B cell (primary cell): ENCODE measurements at regions not wholly inside any gene's neighbourhood (a gene's known extent, or its start where the extent isn't known, plus 50 kb on each side); places are given as distances from the start of the nearest gene placed in this dataset.

ENCODE experiments used
- ATAC-seq: fragments of 200-7000 bp; cut with Tn5 transposase; one replicate; pipeline ENCODE4 v1.10.0; 2021; ENCODE audit warnings: low read depth, mild to moderate bottlenecking, moderate number of reproducible peaks, moderate library complexity
- CTCF ChIA-PET: fragments of 350-600 bp; sonication (Branson Sonifier 250); formaldehyde crosslinking; loops from one replicate; lab custom pipeline; 2021; ENCODE audit warnings: antibody characterized with exemption, inconsistent platforms; lab: Charles Lee
- POLR2A ChIA-PET: fragments of 350-600 bp; sonication (Branson Sonifier 250); formaldehyde crosslinking; loops from one replicate; lab custom pipeline; 2021; ENCODE audit warnings: antibody characterized with exemption; lab: Charles Lee
- DNase-seq: peaks from one replicate; pipeline ENCODE4 v3.0.0; 2013
- H2AFZ ChIP-seq: 2 replicates; pipeline ENCODE4 v1.6.1; 2012; ENCODE audit warnings: mild to moderate bottlenecking, low read depth, low read length; ENCODE audit not compliant: insufficient read depth, poor library complexity, severe bottlenecking
- H3K27ac ChIP-seq, 2 donors: 1 replicate in 1 of 2; 2 replicates in 1 of 2; pipeline ENCODE4 v1.5.1; 2012 to 2013; ENCODE audit warnings: low read length in 2 of 2, mild to moderate bottlenecking in 2 of 2, moderate library complexity in 1 of 2
- H3K27me3 ChIP-seq, 4 experiments: fragments of 200-600 bp in 1 of 4; sonication (generic) in 1 of 4; replicated peaks in 1 of 4; 1 replicate in 2 of 4; 2 replicates in 2 of 4; pipeline versions ENCODE4 v1.6.1 to v1.7.0; 2013 to 2016; ENCODE audit warnings: low read length in 3 of 4, mild to moderate bottlenecking in 2 of 4, mixed read lengths in 1 of 4, moderate library complexity in 1 of 4; ENCODE audit not compliant: insufficient read depth in 4 of 4, control insufficient read depth in 3 of 4; ENCODE audit errors: control extremely low read depth in 1 of 4
- H3K36me3 ChIP-seq, 2 experiments: replicated peaks in 1 of 2; 1 replicate in 1 of 2; 2 replicates in 1 of 2; pipeline versions ENCODE4 v1.6.1 to v1.7.1; 2013; ENCODE audit warnings: low read length in 1 of 2; ENCODE audit not compliant: insufficient read depth in 2 of 2, control insufficient read depth in 1 of 2; ENCODE audit errors: control extremely low read depth in 1 of 2, extremely low read depth in 1 of 2
- H3K4me1 ChIP-seq, 2 donors: fragments of 200-600 bp in 1 of 2; sonication (generic) in 1 of 2; 1 replicate in 1 of 2; 2 replicates in 1 of 2; pipeline versions ENCODE4 v1.5.1 to v1.6.1; 2013 to 2017; ENCODE audit warnings: low read length in 2 of 2; ENCODE audit not compliant: control insufficient read depth in 2 of 2, insufficient read depth in 2 of 2
- H3K4me2 ChIP-seq: replicated peaks from 2 replicates; pipeline ENCODE3; 2012; ENCODE audit warnings: mild to moderate bottlenecking, low read depth, low read length; ENCODE audit not compliant: poor library complexity, severe bottlenecking
- H3K4me3 ChIP-seq, 5 experiments: fragments of 200-600 bp in 1 of 5; sonication (generic) in 1 of 5; 1 replicate in 3 of 5; 2 replicates in 2 of 5; pipeline versions ENCODE4 v1.5.1 to v1.7.0; 2011 to 2016; ENCODE audit warnings: low read length in 4 of 5, mild to moderate bottlenecking in 4 of 5, low read depth in 2 of 5, control low read depth in 1 of 5, moderate library complexity in 1 of 5; ENCODE audit not compliant: insufficient read depth in 1 of 5; ENCODE audit errors: control extremely low read depth in 1 of 5, extremely low read depth in 1 of 5
- H3K79me2 ChIP-seq: fragments of 200-600 bp; sonication (generic); one replicate; pipeline ENCODE4 v1.6.0; 2016; ENCODE audit warnings: low read length; ENCODE audit not compliant: control insufficient read depth, insufficient read depth
- H3K9ac ChIP-seq: fragments of 200-600 bp; sonication (generic); 2 replicates; pipeline ENCODE4 v1.6.1; 2017; ENCODE audit warnings: mild to moderate bottlenecking, low read length, moderate library complexity
- H3K9me3 ChIP-seq, 3 donors: one replicate each; pipeline versions ENCODE4 v1.6.1 to v1.7.1; 2013; ENCODE audit warnings: low read length in 2 of 3; ENCODE audit not compliant: control insufficient read depth in 2 of 3, insufficient read depth in 1 of 3; ENCODE audit errors: control extremely low read depth in 1 of 3
- H4K20me1 ChIP-seq: 2 replicates; pipeline ENCODE4 v1.6.0; 2012; ENCODE audit warnings: mild to moderate bottlenecking, low read length; ENCODE audit not compliant: insufficient read depth, control insufficient read depth, poor library complexity, severe bottlenecking
- H3K27ac Mint-ChIP-seq: one replicate; pipeline ENCODE4 v1.8.0; 2021; ENCODE audit warnings: mixed read lengths
- H3K27me3 Mint-ChIP-seq: one replicate; pipeline ENCODE4 v1.8.0; 2021; ENCODE audit warnings: mixed read lengths
- H3K4me1 Mint-ChIP-seq: one replicate; pipeline ENCODE4 v1.8.0; 2021; ENCODE audit warnings: mixed read lengths
- H3K4me3 Mint-ChIP-seq: one replicate; pipeline ENCODE4 v1.8.0; 2021; ENCODE audit warnings: mixed read lengths
- H3K9me3 Mint-ChIP-seq: one replicate; pipeline ENCODE4 v1.8.0; 2022; ENCODE audit warnings: mixed read lengths; ENCODE audit not compliant: insufficient read depth
- EZH2 ChIP-seq: IDR thresholded peaks from 2 replicates; pipeline ENCODE4 v1.6.1; 2012; ENCODE audit warnings: borderline replicate concordance, low read depth, mild to moderate bottlenecking, moderate library complexity, low read length; ENCODE audit not compliant: insufficient read depth, poor library complexity, severe bottlenecking
- WGBS: methylation state at CpG from one replicate; pipeline ENCODE4 v1.1.5; 2013; ENCODE audit warnings: missing lambda C conversion rate; ENCODE audit not compliant: insufficient coverage; 5-methylcytosine and 5-hydroxymethylcytosine counted together
- intact Hi-C: fragments of 100-400 bp; cut with micrococcal nuclease; formaldehyde crosslinking; loops from one replicate; pipeline ENCODE4 v1.10.0; 2022
- TF ChIP-seq, protein P1 (sequence below): fragments of 200-600 bp; IDR thresholded peaks from one replicate; pipeline ENCODE4 v1.8.0; 2022; ENCODE audit warnings: antibody characterized with exemption, mild to moderate bottlenecking

DNA sequence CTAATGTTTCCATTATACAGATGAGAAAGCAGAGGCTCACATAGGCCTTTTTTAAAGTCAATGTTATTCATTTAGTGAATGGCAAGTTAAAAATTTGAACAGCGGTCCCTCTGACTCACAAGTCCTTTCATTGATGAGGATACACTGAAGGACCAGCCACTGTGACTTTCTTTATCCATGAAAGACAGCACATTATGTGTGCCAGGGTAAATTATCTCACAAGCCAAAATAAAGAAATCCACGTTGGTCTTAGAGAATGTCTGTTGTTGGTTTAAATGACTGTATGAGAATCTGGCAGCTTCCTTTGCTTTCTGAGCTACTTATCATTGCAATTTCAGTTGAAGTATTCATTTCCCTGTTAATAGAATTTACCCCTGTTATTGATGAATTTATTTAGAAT lies 485.1 kb downstream of the TBL1XR1 start:
- H3K4me1 ChIP-seq: no peaks in the 10 kb centered on the region
- no peak overlapping the region for H3K27ac Mint-ChIP-seq
- ChIA-PET POLR2A (no interaction called here), CTCF (no interaction called here)
- no peaks in the 10 kb centered on the region for H3K79me2 ChIP-seq
- H3K4me1 Mint-ChIP-seq: no peaks in the 10 kb centered on the region
- TF ChIP-seq EZH2: no peak
- TF ChIP-seq, protein P1, sequence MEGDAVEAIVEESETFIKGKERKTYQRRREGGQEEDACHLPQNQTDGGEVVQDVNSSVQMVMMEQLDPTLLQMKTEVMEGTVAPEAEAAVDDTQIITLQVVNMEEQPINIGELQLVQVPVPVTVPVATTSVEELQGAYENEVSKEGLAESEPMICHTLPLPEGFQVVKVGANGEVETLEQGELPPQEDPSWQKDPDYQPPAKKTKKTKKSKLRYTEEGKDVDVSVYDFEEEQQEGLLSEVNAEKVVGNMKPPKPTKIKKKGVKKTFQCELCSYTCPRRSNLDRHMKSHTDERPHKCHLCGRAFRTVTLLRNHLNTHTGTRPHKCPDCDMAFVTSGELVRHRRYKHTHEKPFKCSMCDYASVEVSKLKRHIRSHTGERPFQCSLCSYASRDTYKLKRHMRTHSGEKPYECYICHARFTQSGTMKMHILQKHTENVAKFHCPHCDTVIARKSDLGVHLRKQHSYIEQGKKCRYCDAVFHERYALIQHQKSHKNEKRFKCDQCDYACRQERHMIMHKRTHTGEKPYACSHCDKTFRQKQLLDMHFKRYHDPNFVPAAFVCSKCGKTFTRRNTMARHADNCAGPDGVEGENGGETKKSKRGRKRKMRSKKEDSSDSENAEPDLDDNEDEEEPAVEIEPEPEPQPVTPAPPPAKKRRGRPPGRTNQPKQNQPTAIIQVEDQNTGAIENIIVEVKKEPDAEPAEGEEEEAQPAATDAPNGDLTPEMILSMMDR: no peak
- no peaks in the 10 kb centered on the region for H3K36me3 ChIP-seq
- H3K9me3 Mint-ChIP-seq: no peaks in the 10 kb centered on the region
- no peak overlapping the region for H3K27ac ChIP-seq
- no peaks in the 10 kb centered on the region for H4K20me1 ChIP-seq
- intact Hi-C loops: no loop called here
- H2AFZ ChIP-seq: no peak overlapping the region
- H3K4me3 Mint-ChIP-seq: no peak overlapping the region
- no peaks in the 10 kb centered on the region for H3K27me3 Mint-ChIP-seq
- H3K4me3 ChIP-seq: no peak overlapping the region
- no peak overlapping the region for H3K9ac ChIP-seq
- H3K27me3 ChIP-seq: no peaks in the 10 kb centered on the region
- no peaks in the 10 kb centered on the region for H3K9me3 ChIP-seq
- no peak for ATAC-seq
- WGBS: no CpG with 5 or more reads among the region's 2 CpGs
- DNase-seq: no peak
- H3K4me2 ChIP-seq: no peak overlapping the region

DNA sequence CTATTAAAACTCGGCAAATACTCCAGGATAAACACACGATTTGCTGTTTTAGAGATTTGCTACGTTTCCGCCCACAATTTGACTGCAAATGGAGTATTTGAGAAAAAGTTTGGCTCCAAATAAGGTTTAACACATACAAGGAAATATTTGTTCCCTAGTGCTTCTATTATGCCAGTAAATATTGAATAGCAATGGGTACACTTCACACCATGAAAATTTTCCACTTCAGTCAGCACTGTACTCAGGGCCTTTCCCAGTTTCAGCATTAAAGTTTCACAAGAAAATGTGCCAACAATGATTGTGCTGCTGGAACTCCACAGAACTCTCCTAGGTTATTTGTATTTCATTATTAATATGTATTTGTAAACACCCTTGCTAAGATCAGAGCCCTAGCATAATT lies 498.0 kb downstream of the TBL1XR1 start:
- POLR2A ChIA-PET: no interaction called here
- Histone ChIP-seq H2AFZ (no peak overlapping the region), H3K4me2 (no peak overlapping the region), H3K9me3 (peaks cover 0 to 3% (median 0%) of the 10 kb centered on the region in 3 donors), H3K4me1 (no peaks in the 10 kb centered on the region), H3K4me3 (no peak overlapping the region), H3K27ac (no peak overlapping the region), H3K36me3 (no peaks in the 10 kb centered on the region), H4K20me1 (no peaks in the 10 kb centered on the region), H3K9ac (no peak overlapping the region), H3K27me3 (no peaks in the 10 kb centered on the region), H3K79me2 (no peaks in the 10 kb centered on the region)
- Mint-ChIP-seq H3K4me3 (no peak overlapping the region), H3K27ac (no peak overlapping the region), H3K27me3 (no peaks in the 10 kb centered on the region), H3K4me1 (no peaks in the 10 kb centered on the region), H3K9me3 (no peaks in the 10 kb centered on the region)
- TF ChIP-seq, protein P1: no peak
- no peak for TF ChIP-seq EZH2
- ATAC-seq (no peak), DNase-seq (no peak)
- CTCF ChIA-PET: no interaction called here
- intact Hi-C loops: no loop called here
- no CpG with 5 or more reads among the region's 4 CpGs for WGBS
